Cardiac muscle cell (in vitro differentiated cells and primary cell): ENCODE measurements at regions not wholly inside any gene's neighbourhood (a gene's known extent, or its start where the extent isn't known, plus 50 kb on each side); places are given as distances from the start of the nearest gene placed in this dataset.
"Not testable (repeated sequence)": the region's sequence is repeated elsewhere in the genome, so short reads cannot be mapped to it uniquely, and the experiment has no call there.

Experiments used
- DNase-seq, 2 donors: peaks; one replicate each; pipeline versions ENCODE4 v3.0.0 to v3.0.0-alpha.2; 2010 to 2017; ENCODE audit warnings: low read depth in 1 of 2, low spot score in 1 of 2
- H3K27ac ChIP-seq: fragments of 200-600 bp; sonication (generic); 2 replicates; pipeline ENCODE4 v1.5.1; 2016
- H3K27me3 ChIP-seq: fragments of 200-600 bp; sonication (generic); 2 replicates; pipeline ENCODE4 v1.6.0; 2016; ENCODE audit warnings: control low read depth
- H3K36me3 ChIP-seq: fragments of 200-600 bp; sonication (generic); 2 replicates; pipeline ENCODE4 v1.5.1; 2016; ENCODE audit warnings: control low read depth
- H3K4me1 ChIP-seq: fragments of 200-600 bp; sonication (generic); 2 replicates; pipeline ENCODE4 v1.8.1; 2017; ENCODE audit warnings: low read depth, mild to moderate bottlenecking, mixed run types
- H3K4me3 ChIP-seq: fragments of 200-600 bp; sonication (generic); 2 replicates; pipeline ENCODE4 v1.5.1; 2016; ENCODE audit warnings: mild to moderate bottlenecking
- H3K9me3 ChIP-seq: fragments of 200-600 bp; sonication (generic); 2 replicates; pipeline ENCODE4 v1.5.1; 2017; ENCODE audit warnings: low read depth, mild to moderate bottlenecking, control low read depth
- CTCF ChIP-seq: IDR thresholded peaks from 2 replicates; pipeline ENCODE4 v1.5.1; 2012; ENCODE audit warnings: low read depth, mild to moderate bottlenecking, low read length

- no peaks in the 10 kb centered on the region for H3K9me3 ChIP-seq
Measured at GRCh38 chr7:131625817-131626372, 69.5 kb upstream of the PODXL start.

GRCh38 chr7:131625345-131625744, 68.9 kb upstream of the PODXL start:
- Histone ChIP-seq H3K4me1 (peaks cover 38% of the 10 kb centered on the region), H3K27ac (peak overlapping the region; percentile 82)
- not testable (repeated sequence) for H3K27me3 ChIP-seq, H3K36me3 ChIP-seq, DNase-seq, H3K9me3 ChIP-seq, H3K4me3 ChIP-seq

More at GRCh38 chr7:131625817-131626372, 69.5 kb upstream of the PODXL start:
- peak overlapping the region; percentile 82 for H3K27ac ChIP-seq
- no peaks in the 10 kb centered on the region for H3K36me3 ChIP-seq
- DNase-seq = peak; percentile 35 to 51
- H3K4me3 ChIP-seq = no peak overlapping the region
- H3K27me3 ChIP-seq = no peaks in the 10 kb centered on the region
- H3K4me1 ChIP-seq = peaks cover 33% of the 10 kb centered on the region
- TF ChIP-seq CTCF = no peak

GRCh38 chr7:131624536-131624935, 68.1 kb upstream of the PODXL start:
- Histone ChIP-seq H3K9me3 (no peaks in the 10 kb centered on the region), H3K4me3 (no peak overlapping the region), H3K4me1 (peaks cover 46% of the 10 kb centered on the region), H3K27me3 (no peaks in the 10 kb centered on the region), H3K27ac (no peak overlapping the region), H3K36me3 (no peaks in the 10 kb centered on the region)
- DNase-seq = no peak
- no peak for TF ChIP-seq CTCF

DNA sequence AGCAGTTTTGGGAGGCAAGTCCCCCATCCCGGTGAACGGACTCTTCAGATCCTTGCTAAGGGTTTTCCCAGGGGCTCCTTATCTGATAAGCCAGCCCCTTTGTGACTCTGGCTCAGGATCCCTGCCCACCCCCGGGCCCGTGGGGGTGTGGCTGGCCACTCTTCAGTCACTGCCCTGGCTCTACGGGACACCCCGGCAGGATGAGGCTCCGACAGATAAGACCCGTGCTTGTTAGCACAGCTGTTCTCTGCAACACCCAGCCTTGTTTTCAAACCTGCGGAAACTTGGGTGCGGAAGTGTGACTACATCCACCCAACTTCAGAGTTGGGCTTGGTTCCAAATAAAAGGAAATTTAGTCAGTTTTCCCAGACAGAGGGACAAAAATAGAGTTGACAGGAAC, 66.7 kb upstream of the PODXL start:
- H3K4me1 ChIP-seq = peaks cover 42% of the 10 kb centered on the region
- H3K36me3 ChIP-seq = no peaks in the 10 kb centered on the region
- H3K4me3 ChIP-seq = no peak overlapping the region
- H3K9me3 ChIP-seq = no peaks in the 10 kb centered on the region
- H3K27ac ChIP-seq = no peak overlapping the region
- TF ChIP-seq CTCF = no peak
- H3K27me3 ChIP-seq = no peaks in the 10 kb centered on the region
- peak in 1 of 2 donors; percentile 74 for DNase-seq

DNA sequence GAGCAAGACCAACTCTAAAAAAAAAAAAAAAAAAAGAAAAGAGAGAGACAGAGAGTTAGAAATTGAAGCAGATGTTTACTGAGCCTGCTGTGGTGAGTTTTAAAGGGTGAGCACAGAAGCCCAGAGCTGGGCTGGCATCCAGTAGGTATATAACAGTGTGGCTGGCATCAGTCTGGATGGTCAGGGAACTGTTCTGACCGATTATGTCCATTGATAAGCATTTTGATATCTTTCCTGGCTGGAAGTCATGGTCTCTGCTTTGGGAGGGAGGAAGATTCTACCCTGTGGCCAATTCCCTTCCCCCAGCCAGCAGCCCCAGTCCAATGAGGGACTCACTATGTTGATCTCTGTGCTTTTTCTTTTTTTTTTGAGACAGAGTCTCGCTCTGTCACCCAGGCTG, 65.2 kb upstream of the PODXL start:
- no peaks in the 10 kb centered on the region for H3K9me3 ChIP-seq
- H3K4me1 ChIP-seq = peaks cover 42% of the 10 kb centered on the region
- DNase-seq = no peak
- no peak for TF ChIP-seq CTCF
- H3K4me3 ChIP-seq = no peak overlapping the region
- H3K27ac ChIP-seq = no peak overlapping the region
- no peaks in the 10 kb centered on the region for H3K36me3 ChIP-seq
- no peaks in the 10 kb centered on the region for H3K27me3 ChIP-seq

DNA sequence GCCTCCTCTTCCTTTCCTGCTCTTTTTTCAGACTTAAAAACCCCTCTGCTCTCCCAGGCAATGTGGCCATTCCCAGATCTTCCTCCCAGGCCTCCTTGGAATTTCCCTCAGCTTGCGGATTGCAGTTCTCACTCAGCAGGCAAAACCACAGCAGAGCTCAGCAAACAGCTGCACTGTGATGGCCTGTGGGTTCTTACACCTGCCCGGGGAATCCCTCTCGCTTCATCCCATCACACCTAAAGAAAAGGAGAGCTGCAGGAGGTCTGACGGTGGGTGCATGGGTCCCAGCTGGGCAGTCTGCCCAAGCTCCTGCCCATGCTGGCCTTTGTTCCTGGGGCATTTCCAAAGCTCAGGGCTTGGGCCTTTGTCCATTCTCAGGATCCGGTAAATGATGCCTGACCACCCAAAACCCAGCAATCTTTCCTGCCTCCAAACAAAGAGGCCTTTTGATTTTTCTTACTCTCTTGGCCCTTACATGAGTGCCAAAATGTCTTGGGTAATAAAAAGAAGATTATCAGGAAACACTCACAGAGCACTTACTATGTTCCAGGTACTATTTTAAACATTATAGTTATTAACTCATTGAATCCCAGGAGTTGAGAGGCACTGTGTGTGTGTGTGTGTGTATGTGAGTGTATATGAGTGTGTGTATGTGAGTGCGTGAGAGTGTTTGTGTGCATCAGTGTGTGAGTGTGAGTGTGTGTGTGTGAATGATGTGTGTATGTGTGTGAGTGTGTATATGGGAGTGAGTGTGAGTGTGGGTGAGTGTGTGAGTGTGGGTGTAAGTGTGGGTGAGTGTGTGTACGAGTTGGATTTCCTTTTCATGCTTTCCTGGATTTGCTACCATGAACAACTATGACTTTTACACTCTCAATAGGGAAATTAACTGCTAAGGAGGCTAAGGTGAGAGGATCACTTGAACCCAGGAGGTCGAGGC, 64.5 kb upstream of the PODXL start:
- Histone ChIP-seq H3K4me1 (peaks cover 38% of the 10 kb centered on the region), H3K27me3 (no peaks in the 10 kb centered on the region), H3K36me3 (no peaks in the 10 kb centered on the region), H3K27ac (peak overlapping the region; percentile 62), H3K4me3 (no peak overlapping the region), H3K9me3 (no peaks in the 10 kb centered on the region)
- peak in 1 of 2 donors; percentile 37 for DNase-seq
- TF ChIP-seq CTCF = no peak
